ENCODE measurements at regions not wholly inside any gene's neighbourhood (a gene's known extent, or its start where the extent isn't known, plus 50 kb on each side); places are given as distances from the start of the nearest gene placed in this dataset.

- TF ChIP-seq, protein P1, sequence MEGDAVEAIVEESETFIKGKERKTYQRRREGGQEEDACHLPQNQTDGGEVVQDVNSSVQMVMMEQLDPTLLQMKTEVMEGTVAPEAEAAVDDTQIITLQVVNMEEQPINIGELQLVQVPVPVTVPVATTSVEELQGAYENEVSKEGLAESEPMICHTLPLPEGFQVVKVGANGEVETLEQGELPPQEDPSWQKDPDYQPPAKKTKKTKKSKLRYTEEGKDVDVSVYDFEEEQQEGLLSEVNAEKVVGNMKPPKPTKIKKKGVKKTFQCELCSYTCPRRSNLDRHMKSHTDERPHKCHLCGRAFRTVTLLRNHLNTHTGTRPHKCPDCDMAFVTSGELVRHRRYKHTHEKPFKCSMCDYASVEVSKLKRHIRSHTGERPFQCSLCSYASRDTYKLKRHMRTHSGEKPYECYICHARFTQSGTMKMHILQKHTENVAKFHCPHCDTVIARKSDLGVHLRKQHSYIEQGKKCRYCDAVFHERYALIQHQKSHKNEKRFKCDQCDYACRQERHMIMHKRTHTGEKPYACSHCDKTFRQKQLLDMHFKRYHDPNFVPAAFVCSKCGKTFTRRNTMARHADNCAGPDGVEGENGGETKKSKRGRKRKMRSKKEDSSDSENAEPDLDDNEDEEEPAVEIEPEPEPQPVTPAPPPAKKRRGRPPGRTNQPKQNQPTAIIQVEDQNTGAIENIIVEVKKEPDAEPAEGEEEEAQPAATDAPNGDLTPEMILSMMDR (conservative IDR thresholded peaks at IDR 0.05; ENCODE audit: low read length), result no peak
- DNase-seq (ENCODE audit: low read depth), result no peak
- no peak overlapping the region for H3K4me3 ChIP-seq (ENCODE audit: low read length)
Measured at GRCh38 chr10:130910848-130911247, 400.7 kb downstream of the TCERG1L start.

DNA sequence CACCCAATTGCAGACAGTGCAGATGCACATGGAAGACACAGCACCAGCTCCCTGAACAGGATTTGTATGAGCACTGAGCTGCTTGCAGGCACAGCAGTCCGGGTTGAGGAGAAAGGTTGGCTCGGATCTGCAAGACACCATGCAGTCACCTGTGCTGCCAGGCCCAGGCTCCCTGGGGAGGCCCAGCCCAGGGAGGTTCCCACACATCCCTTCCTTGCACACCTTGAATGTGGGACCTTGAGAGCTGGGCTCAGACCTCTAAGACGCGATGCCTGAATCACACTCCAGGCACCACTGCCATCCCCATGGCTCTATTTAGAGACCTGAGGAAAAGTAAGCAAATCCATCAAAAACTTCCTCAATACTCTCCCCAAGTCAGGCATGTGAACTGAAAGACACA, 397.7 kb downstream of the TCERG1L start:
- no peak overlapping the region for H3K4me3 ChIP-seq (ENCODE audit: low read length)
- no peak for DNase-seq (ENCODE audit: low read depth)
- TF ChIP-seq, protein P1 (conservative IDR thresholded peaks at IDR 0.05; ENCODE audit: low read length), result no peak

DNA sequence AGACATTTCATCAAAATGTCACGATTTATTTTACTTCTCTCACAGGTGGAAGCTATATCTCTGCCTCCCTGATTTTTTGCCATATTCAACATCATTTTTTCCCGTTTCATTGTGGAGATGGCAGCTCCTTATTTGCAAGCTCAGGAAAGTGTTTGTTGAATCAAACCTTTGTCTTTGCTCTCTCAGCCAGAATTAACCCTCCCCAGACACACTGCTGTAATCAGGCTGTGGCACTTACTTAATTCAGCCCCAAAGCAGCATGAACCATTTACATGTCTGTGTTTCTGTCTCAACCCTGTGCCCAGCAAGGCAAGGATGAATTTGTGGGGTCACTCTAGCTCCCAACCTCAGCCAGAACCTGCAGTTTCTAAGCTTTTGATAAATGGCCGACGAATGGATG, 397.2 kb downstream of the TCERG1L start:
- no peak overlapping the region for H3K4me3 ChIP-seq (ENCODE audit: low read length)
- DNase-seq (ENCODE audit: low read depth), result no peak
- TF ChIP-seq, protein P1 (conservative IDR thresholded peaks at IDR 0.05; ENCODE audit: low read length), result no peak

GRCh38 chr10:130915065-130915464, 396.5 kb downstream of the TCERG1L start:
- TF ChIP-seq, protein P1 (conservative IDR thresholded peaks at IDR 0.05; ENCODE audit: low read length), result no peak
- DNase-seq (ENCODE audit: low read depth), result no peak
- no peak overlapping the region for H3K4me3 ChIP-seq (ENCODE audit: low read length)

- TF ChIP-seq, protein P1 (conservative IDR thresholded peaks at IDR 0.05; ENCODE audit: low read length), result no peak
- no peak for DNase-seq (ENCODE audit: low read depth)
- no peak overlapping the region for H3K4me3 ChIP-seq (ENCODE audit: low read length)
Measured at GRCh38 chr10:130921461-130921860, 390.1 kb downstream of the TCERG1L start.

- DNase-seq (ENCODE audit: low read depth), result no peak
- TF ChIP-seq, protein P1 (conservative IDR thresholded peaks at IDR 0.05; ENCODE audit: low read length), result no peak
- no peak overlapping the region for H3K4me3 ChIP-seq (ENCODE audit: low read length)
Measured at GRCh38 chr10:130921911-130922440, 389.5 kb downstream of the TCERG1L start.

- H3K4me3 ChIP-seq (ENCODE audit: low read length), result no peak overlapping the region
- TF ChIP-seq, protein P1 (conservative IDR thresholded peaks at IDR 0.05; ENCODE audit: low read length), result no peak
- no peak for DNase-seq (ENCODE audit: low read depth)
Measured at GRCh38 chr10:130923596-130923995, 387.9 kb downstream of the TCERG1L start.

All from AG10803 (cell line).